NCI-H2029 (cell line): ENCODE measurements at regions not wholly inside any gene's neighbourhood (a gene's known extent, or its start where the extent isn't known, plus 50 kb on each side); places are given as distances from the start of the nearest gene placed in this dataset.
"Not testable (repeated sequence)": the region's sequence is repeated elsewhere in the genome, so short reads cannot be mapped to it uniquely, and the experiment has no call there.

Experiments used
- DNase-seq: peaks from one replicate; lab custom pipeline; 2025; lab: John Stamatoyannopoulos, UW

GRCh38 chr6:167690167-167690922 is 136.4 kb upstream of the AFDN start:
- not testable (repeated sequence) for DNase-seq

- DNase-seq, result no peak
These were observed 135.8 kb upstream of the AFDN start for GRCh38 chr6:167690931-167691330.

- no peak for DNase-seq
These were observed 135.0 kb upstream of the AFDN start for GRCh38 chr6:167691533-167692312.

- DNase-seq, result not testable (repeated sequence)
These were observed 133.2 kb upstream of the AFDN start for GRCh38 chr6:167693478-167693877.

GRCh38 chr6:167695831-167696230 is 130.9 kb upstream of the AFDN start:
- DNase-seq, result no peak

GRCh38 chr6:167696296-167696695 is 130.4 kb upstream of the AFDN start:
- DNase-seq, result no peak

- no peak for DNase-seq
These were observed 129.4 kb upstream of the AFDN start for GRCh38 chr6:167697316-167697715.

GRCh38 chr6:167698540-167698939 is 128.2 kb upstream of the AFDN start:
- DNase-seq, result no peak

GRCh38 chr6:167699141-167699931 is 127.4 kb upstream of the AFDN start:
- DNase-seq, result no peak

- DNase-seq, result no peak
These were observed 126.5 kb upstream of the AFDN start for GRCh38 chr6:167700199-167700598.

GRCh38 chr6:167701010-167701409 is 125.7 kb upstream of the AFDN start:
- no peak for DNase-seq

GRCh38 chr6:167702241-167702827 is 124.4 kb upstream of the AFDN start:
- no peak for DNase-seq

GRCh38 chr6:167703347-167703746 is 123.4 kb upstream of the AFDN start:
- no peak for DNase-seq

- no peak for DNase-seq
These were observed 122.9 kb upstream of the AFDN start for GRCh38 chr6:167703781-167704180.

GRCh38 chr6:167704396-167704901 is 122.3 kb upstream of the AFDN start:
- DNase-seq, result no peak

- no peak for DNase-seq
These were observed 121.4 kb upstream of the AFDN start for GRCh38 chr6:167705211-167705750.

- no peak for DNase-seq
These were observed 120.2 kb upstream of the AFDN start for GRCh38 chr6:167706313-167707109.

- DNase-seq, result no peak
These were observed 118.8 kb upstream of the AFDN start for GRCh38 chr6:167707686-167708500.

GRCh38 chr6:167708501-167709094 is 118.1 kb upstream of the AFDN start:
- no peak for DNase-seq

- no peak for DNase-seq
These were observed 117.5 kb upstream of the AFDN start for GRCh38 chr6:167709196-167709595.
